Neural cell (in vitro differentiated cells): ENCODE measurements at regions not wholly inside any gene's neighbourhood (a gene's known extent, or its start where the extent isn't known, plus 50 kb on each side); places are given as distances from the start of the nearest gene placed in this dataset.

ENCODE experiments used
- H2AFZ ChIP-seq: fragments of 200-600, 300-800 bp; sonication (generic), shearing (Covaris generic); 2 replicates; pipeline ENCODE4 v1.6.0; 2014; ENCODE audit warnings: low read depth, mild to moderate bottlenecking, antibody characterized with exemption, low read length, moderate library complexity
- H3F3A ChIP-seq: fragments of 200-600 bp; shearing (Covaris generic); 2 replicates; pipeline ENCODE4 v1.6.1; 2016; ENCODE audit warnings: mild to moderate bottlenecking, moderate library complexity, mixed read lengths, antibody characterized with exemption, low read length; ENCODE audit not compliant: insufficient read depth, poor library complexity, severe bottlenecking
- H3K27ac ChIP-seq: fragments of 200-600, 300-800 bp; sonication (generic), shearing (Covaris generic); 2 replicates; pipeline ENCODE4 v1.5.1; 2014; ENCODE audit warnings: mild to moderate bottlenecking, low read length, moderate library complexity
- H3K27me3 ChIP-seq: fragments of 300-800, 200-600 bp; sonication (generic), shearing (Covaris generic); 2 replicates; pipeline ENCODE4 v1.6.0; 2014; ENCODE audit warnings: mild to moderate bottlenecking, low read depth, low read length, moderate library complexity; ENCODE audit not compliant: insufficient read depth
- H3K36me3 ChIP-seq: fragments of 300-800, 200-600 bp; sonication (generic), shearing (Covaris generic); 2 replicates; pipeline ENCODE4 v1.5.1; 2014; ENCODE audit warnings: mild to moderate bottlenecking, antibody characterized with exemption, low read length, moderate library complexity; ENCODE audit not compliant: insufficient read depth
- H3K4me2 ChIP-seq: fragments of 300-800, 200-600 bp; sonication (generic), shearing (Covaris generic); 2 replicates; pipeline ENCODE4 v1.6.0; 2014; ENCODE audit warnings: mild to moderate bottlenecking, low read length
- H3K4me3 ChIP-seq: fragments of 300-800, 200-600 bp; sonication (generic), shearing (Covaris generic); 2 replicates; pipeline ENCODE4 v1.5.1; 2014; ENCODE audit warnings: mild to moderate bottlenecking, low read length, moderate library complexity
- H3K79me2 ChIP-seq: fragments of 200-600 bp; shearing (Covaris generic); replicated peaks from 2 replicates; pipeline ENCODE4 v1.6.0; 2014; ENCODE audit warnings: mild to moderate bottlenecking, low read length, moderate library complexity; ENCODE audit not compliant: insufficient read depth
- H3K9ac ChIP-seq: fragments of 300-800, 200-600 bp; sonication (generic), shearing (Covaris generic); 2 replicates; pipeline ENCODE4 v1.6.1; 2016; ENCODE audit warnings: mild to moderate bottlenecking, low read length, mixed read lengths
- H3K9me2 ChIP-seq: fragments of 200-600 bp; shearing (Covaris generic); 2 replicates; pipeline ENCODE4 v1.6.1; 2016; ENCODE audit warnings: mild to moderate bottlenecking, low read length, mixed read lengths; ENCODE audit not compliant: insufficient read depth
- H3K9me3 ChIP-seq: fragments of 200-600, 300-800 bp; sonication (generic), shearing (Covaris generic); 2 replicates; pipeline ENCODE4 v1.6.1; 2016; ENCODE audit warnings: mild to moderate bottlenecking, mixed run types, low read length, moderate library complexity, mixed read lengths
- H4K20me1 ChIP-seq: fragments of 200-600 bp; shearing (Covaris generic); 2 replicates; pipeline ENCODE4 v1.6.1; 2016; ENCODE audit warnings: mild to moderate bottlenecking, mixed run types; ENCODE audit not compliant: insufficient read depth
- CTCF ChIP-seq: fragments of 450-650 bp; IDR thresholded peaks from 2 replicates; pipeline ENCODE4 v1.5.1; 2014; ENCODE audit warnings: antibody characterized with exemption, mild to moderate bottlenecking, moderate library complexity; ENCODE audit not compliant: poor library complexity, severe bottlenecking
- EP300 ChIP-seq: fragments of 450-650 bp; conservative IDR thresholded peaks from 2 replicates; pipeline ENCODE4 v1.6.1; 2014; ENCODE audit warnings: antibody characterized with exemption, mild to moderate bottlenecking, moderate library complexity; ENCODE audit not compliant: poor library complexity, severe bottlenecking
- EZH2 ChIP-seq: fragments of 200-600, 300-800 bp; shearing (Covaris generic), sonication (generic); IDR thresholded peaks from 2 replicates; pipeline ENCODE4 v1.6.1; 2014; ENCODE audit warnings: antibody characterized with exemption, low read length, borderline replicate concordance, mild to moderate bottlenecking; ENCODE audit not compliant: insufficient read depth, poor library complexity, severe bottlenecking
- MXI1 ChIP-seq: fragments of 450-650 bp; conservative IDR thresholded peaks from 2 replicates; pipeline ENCODE4 v1.6.1; 2014; ENCODE audit warnings: antibody characterized with exemption, mild to moderate bottlenecking; ENCODE audit not compliant: poor library complexity, severe bottlenecking
- POLR2AphosphoS5 ChIP-seq: IDR thresholded peaks from 2 replicates; pipeline ENCODE4 v1.6.1; 2012
- RAD21 ChIP-seq: fragments of 450-650 bp; conservative IDR thresholded peaks from 2 replicates; pipeline ENCODE4 v1.6.1; 2014; ENCODE audit warnings: antibody characterized with exemption, mild to moderate bottlenecking, moderate library complexity
- REST ChIP-seq: IDR thresholded peaks from 2 replicates; pipeline ENCODE4 v1.6.1; 2012; ENCODE audit warnings: borderline replicate concordance
- SMC3 ChIP-seq: fragments of 450-650 bp; conservative IDR thresholded peaks from 2 replicates; pipeline ENCODE4 v1.6.1; 2014; ENCODE audit warnings: antibody characterized with exemption, mild to moderate bottlenecking, moderate library complexity; ENCODE audit not compliant: poor library complexity
- TAF1 ChIP-seq: IDR thresholded peaks from 2 replicates; pipeline ENCODE4 v1.6.1; 2012; ENCODE audit warnings: low read depth

- Histone ChIP-seq H3K9me2 (no peaks in the 10 kb centered on the region), H3K9me3 (no peaks in the 10 kb centered on the region), H2AFZ (no peak overlapping the region), H4K20me1 (no peaks in the 10 kb centered on the region), H3K36me3 (no peaks in the 10 kb centered on the region), H3K9ac (no peak overlapping the region), H3K27me3 (no peaks in the 10 kb centered on the region), H3K79me2 (no peaks in the 10 kb centered on the region), H3K27ac (no peak overlapping the region), H3K4me3 (no peak overlapping the region), H3F3A (no peaks in the 10 kb centered on the region), H3K4me2 (no peak overlapping the region)
- TF ChIP-seq REST, result no peak
- peak; percentile 6 for TF ChIP-seq EP300
Observed at GRCh38 chr15:37291920-37292319, 191.6 kb upstream of the MEIS2 start.

GRCh38 chr15:37298271-37298670, 197.9 kb upstream of the MEIS2 start:
- Histone ChIP-seq H3K79me2 (no peaks in the 10 kb centered on the region), H3K4me2 (no peak overlapping the region), H2AFZ (no peak overlapping the region), H3K9me2 (no peaks in the 10 kb centered on the region), H3K27ac (no peak overlapping the region), H3F3A (no peaks in the 10 kb centered on the region), H3K4me3 (no peak overlapping the region), H4K20me1 (no peaks in the 10 kb centered on the region), H3K9me3 (no peaks in the 10 kb centered on the region), H3K36me3 (no peaks in the 10 kb centered on the region), H3K27me3 (no peaks in the 10 kb centered on the region), H3K9ac (no peak overlapping the region)
- TF ChIP-seq POLR2AphosphoS5 (no peak), RAD21 (no peak), TAF1 (no peak), SMC3 (no peak), EP300 (no peak), EZH2 (no peak), MXI1 (no peak)

GRCh38 chr15:37339437-37339836, 239.1 kb upstream of the MEIS2 start:
- Histone ChIP-seq H3K4me2 (peak overlapping the region; percentile 38), H3K9ac (peak overlapping the region; percentile 21), H3K79me2 (no peaks in the 10 kb centered on the region), H3F3A (peaks cover 9% of the 10 kb centered on the region), H3K4me3 (peak overlapping the region; percentile 30), H2AFZ (no peak overlapping the region), H3K27ac (peak overlapping the region; percentile 68), H3K9me3 (no peaks in the 10 kb centered on the region), H3K36me3 (no peaks in the 10 kb centered on the region), H3K27me3 (no peaks in the 10 kb centered on the region), H3K9me2 (no peaks in the 10 kb centered on the region), H4K20me1 (no peaks in the 10 kb centered on the region)
- TF ChIP-seq TAF1 (no peak), POLR2AphosphoS5 (no peak), RAD21 (no peak), CTCF (no peak), EZH2 (no peak), REST (no peak), MXI1 (no peak), EP300 (no peak), SMC3 (no peak)
